ENCODE measurements at regions not wholly inside any gene's neighbourhood (a gene's known extent, or its start where the extent isn't known, plus 50 kb on each side); places are given as distances from the start of the nearest gene placed in this dataset.
"Not testable (repeated sequence)": the region's sequence is repeated elsewhere in the genome, so short reads cannot be mapped to it uniquely, and the experiment has no call there.

DNA sequence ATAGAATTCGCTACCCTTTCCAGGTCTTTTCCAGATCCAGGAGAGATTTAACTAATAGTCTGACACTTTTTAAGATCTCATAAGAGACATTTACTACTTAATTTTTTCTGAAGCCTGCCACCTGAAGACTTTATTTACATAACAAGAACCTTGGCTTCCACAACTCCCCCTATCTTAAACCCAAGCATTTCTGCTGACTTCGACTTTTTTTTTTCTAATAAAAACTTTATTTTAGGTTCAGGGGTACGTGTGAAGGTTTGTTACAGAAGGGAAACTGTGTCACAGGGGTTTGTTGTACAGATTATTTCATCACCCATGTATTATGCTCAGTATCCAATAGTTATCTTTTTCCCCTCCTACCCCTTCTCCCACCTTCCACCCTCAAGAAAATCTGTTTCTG lies 64.9 kb upstream of the OR14J1 start:
- H3K4me1 ChIP-seq, result peaks cover 0 to 10% (median 0%) of the 10 kb centered on the region in 4 donors
- no peak for TF ChIP-seq POLR2A (IDR thresholded peaks at IDR 0.05)
- TF ChIP-seq, protein P1, sequence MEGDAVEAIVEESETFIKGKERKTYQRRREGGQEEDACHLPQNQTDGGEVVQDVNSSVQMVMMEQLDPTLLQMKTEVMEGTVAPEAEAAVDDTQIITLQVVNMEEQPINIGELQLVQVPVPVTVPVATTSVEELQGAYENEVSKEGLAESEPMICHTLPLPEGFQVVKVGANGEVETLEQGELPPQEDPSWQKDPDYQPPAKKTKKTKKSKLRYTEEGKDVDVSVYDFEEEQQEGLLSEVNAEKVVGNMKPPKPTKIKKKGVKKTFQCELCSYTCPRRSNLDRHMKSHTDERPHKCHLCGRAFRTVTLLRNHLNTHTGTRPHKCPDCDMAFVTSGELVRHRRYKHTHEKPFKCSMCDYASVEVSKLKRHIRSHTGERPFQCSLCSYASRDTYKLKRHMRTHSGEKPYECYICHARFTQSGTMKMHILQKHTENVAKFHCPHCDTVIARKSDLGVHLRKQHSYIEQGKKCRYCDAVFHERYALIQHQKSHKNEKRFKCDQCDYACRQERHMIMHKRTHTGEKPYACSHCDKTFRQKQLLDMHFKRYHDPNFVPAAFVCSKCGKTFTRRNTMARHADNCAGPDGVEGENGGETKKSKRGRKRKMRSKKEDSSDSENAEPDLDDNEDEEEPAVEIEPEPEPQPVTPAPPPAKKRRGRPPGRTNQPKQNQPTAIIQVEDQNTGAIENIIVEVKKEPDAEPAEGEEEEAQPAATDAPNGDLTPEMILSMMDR (IDR thresholded peaks at IDR 0.05), result no peak
- no peak overlapping the region for H3K27ac ChIP-seq
- intact Hi-C loops (cut with DNase I), result no loop called here
- no peaks in the 10 kb centered on the region for H3K27me3 ChIP-seq
- WGBS (ENCODE audit: insufficient coverage, low coverage, low lambda C conversion rate, missing lambda C conversion rate), result 70% methylated on average over 3 of the region's 3 CpGs
- no peaks in the 10 kb centered on the region for H3K9me3 ChIP-seq
- ATAC-seq (no peak), DNase-seq (no peak)
- H3K36me3 ChIP-seq, result no peaks in the 10 kb centered on the region
- H3K4me3 ChIP-seq, result no peak overlapping the region

- H3K4me1 ChIP-seq; intact Hi-C loops (cut with DNase I); H3K36me3 ChIP-seq; DNase-seq; H3K4me3 ChIP-seq; H3K27me3 ChIP-seq; ATAC-seq; H3K9me3 ChIP-seq; H3K27ac ChIP-seq: not testable (repeated sequence)
- 92% methylated on average over 2 of the region's 2 CpGs for WGBS (ENCODE audit: insufficient coverage, low coverage, low lambda C conversion rate, missing lambda C conversion rate)
Measured at GRCh38 chr6:29243044-29243443, 58.5 kb upstream of the OR14J1 start.

All from right lobe of liver (tissue), 6 donors.